B cell (primary cell): ENCODE measurements at regions not wholly inside any gene's neighbourhood (a gene's known extent, or its start where the extent isn't known, plus 50 kb on each side); places are given as distances from the start of the nearest gene placed in this dataset.

Experiments used
- ATAC-seq: fragments of 200-7000 bp; cut with Tn5 transposase; one replicate; pipeline ENCODE4 v1.10.0; 2021; ENCODE audit warnings: low read depth, mild to moderate bottlenecking, moderate number of reproducible peaks, moderate library complexity
- CTCF ChIA-PET: fragments of 350-600 bp; sonication (Branson Sonifier 250); formaldehyde crosslinking; loops from one replicate; lab custom pipeline; 2021; ENCODE audit warnings: antibody characterized with exemption, inconsistent platforms; lab: Charles Lee
- POLR2A ChIA-PET: fragments of 350-600 bp; sonication (Branson Sonifier 250); formaldehyde crosslinking; loops from one replicate; lab custom pipeline; 2021; ENCODE audit warnings: antibody characterized with exemption; lab: Charles Lee
- DNase-seq: peaks from one replicate; pipeline ENCODE4 v3.0.0; 2013
- H2AFZ ChIP-seq: 2 replicates; pipeline ENCODE4 v1.6.1; 2012; ENCODE audit warnings: mild to moderate bottlenecking, low read depth, low read length; ENCODE audit not compliant: insufficient read depth, poor library complexity, severe bottlenecking
- H3K27ac ChIP-seq, 2 donors: 1 replicate in 1 of 2; 2 replicates in 1 of 2; pipeline ENCODE4 v1.5.1; 2012 to 2013; ENCODE audit warnings: low read length in 2 of 2, mild to moderate bottlenecking in 2 of 2, moderate library complexity in 1 of 2
- H3K27me3 ChIP-seq, 4 experiments: fragments of 200-600 bp in 1 of 4; sonication (generic) in 1 of 4; replicated peaks in 1 of 4; 1 replicate in 2 of 4; 2 replicates in 2 of 4; pipeline versions ENCODE4 v1.6.1 to v1.7.0; 2013 to 2016; ENCODE audit warnings: low read length in 3 of 4, mild to moderate bottlenecking in 2 of 4, mixed read lengths in 1 of 4, moderate library complexity in 1 of 4; ENCODE audit not compliant: insufficient read depth in 4 of 4, control insufficient read depth in 3 of 4; ENCODE audit errors: control extremely low read depth in 1 of 4
- H3K36me3 ChIP-seq, 2 experiments: replicated peaks in 1 of 2; 1 replicate in 1 of 2; 2 replicates in 1 of 2; pipeline versions ENCODE4 v1.6.1 to v1.7.1; 2013; ENCODE audit warnings: low read length in 1 of 2; ENCODE audit not compliant: insufficient read depth in 2 of 2, control insufficient read depth in 1 of 2; ENCODE audit errors: control extremely low read depth in 1 of 2, extremely low read depth in 1 of 2
- H3K4me1 ChIP-seq, 2 donors: fragments of 200-600 bp in 1 of 2; sonication (generic) in 1 of 2; 1 replicate in 1 of 2; 2 replicates in 1 of 2; pipeline versions ENCODE4 v1.5.1 to v1.6.1; 2013 to 2017; ENCODE audit warnings: low read length in 2 of 2; ENCODE audit not compliant: control insufficient read depth in 2 of 2, insufficient read depth in 2 of 2
- H3K4me2 ChIP-seq: replicated peaks from 2 replicates; pipeline ENCODE3; 2012; ENCODE audit warnings: mild to moderate bottlenecking, low read depth, low read length; ENCODE audit not compliant: poor library complexity, severe bottlenecking
- H3K4me3 ChIP-seq, 5 experiments: fragments of 200-600 bp in 1 of 5; sonication (generic) in 1 of 5; 1 replicate in 3 of 5; 2 replicates in 2 of 5; pipeline versions ENCODE4 v1.5.1 to v1.7.0; 2011 to 2016; ENCODE audit warnings: low read length in 4 of 5, mild to moderate bottlenecking in 4 of 5, low read depth in 2 of 5, control low read depth in 1 of 5, moderate library complexity in 1 of 5; ENCODE audit not compliant: insufficient read depth in 1 of 5; ENCODE audit errors: control extremely low read depth in 1 of 5, extremely low read depth in 1 of 5
- H3K79me2 ChIP-seq: fragments of 200-600 bp; sonication (generic); one replicate; pipeline ENCODE4 v1.6.0; 2016; ENCODE audit warnings: low read length; ENCODE audit not compliant: control insufficient read depth, insufficient read depth
- H3K9ac ChIP-seq: fragments of 200-600 bp; sonication (generic); 2 replicates; pipeline ENCODE4 v1.6.1; 2017; ENCODE audit warnings: mild to moderate bottlenecking, low read length, moderate library complexity
- H3K9me3 ChIP-seq, 3 donors: one replicate each; pipeline versions ENCODE4 v1.6.1 to v1.7.1; 2013; ENCODE audit warnings: low read length in 2 of 3; ENCODE audit not compliant: control insufficient read depth in 2 of 3, insufficient read depth in 1 of 3; ENCODE audit errors: control extremely low read depth in 1 of 3
- H4K20me1 ChIP-seq: 2 replicates; pipeline ENCODE4 v1.6.0; 2012; ENCODE audit warnings: mild to moderate bottlenecking, low read length; ENCODE audit not compliant: insufficient read depth, control insufficient read depth, poor library complexity, severe bottlenecking
- H3K27ac Mint-ChIP-seq: one replicate; pipeline ENCODE4 v1.8.0; 2021; ENCODE audit warnings: mixed read lengths
- H3K27me3 Mint-ChIP-seq: one replicate; pipeline ENCODE4 v1.8.0; 2021; ENCODE audit warnings: mixed read lengths
- H3K4me1 Mint-ChIP-seq: one replicate; pipeline ENCODE4 v1.8.0; 2021; ENCODE audit warnings: mixed read lengths
- H3K4me3 Mint-ChIP-seq: one replicate; pipeline ENCODE4 v1.8.0; 2021; ENCODE audit warnings: mixed read lengths
- H3K9me3 Mint-ChIP-seq: one replicate; pipeline ENCODE4 v1.8.0; 2022; ENCODE audit warnings: mixed read lengths; ENCODE audit not compliant: insufficient read depth
- CTCF ChIP-seq: fragments of 200-600 bp; IDR thresholded peaks from one replicate; pipeline ENCODE4 v1.8.0; 2022; ENCODE audit warnings: antibody characterized with exemption, mild to moderate bottlenecking
- EZH2 ChIP-seq: IDR thresholded peaks from 2 replicates; pipeline ENCODE4 v1.6.1; 2012; ENCODE audit warnings: borderline replicate concordance, low read depth, mild to moderate bottlenecking, moderate library complexity, low read length; ENCODE audit not compliant: insufficient read depth, poor library complexity, severe bottlenecking
- WGBS: methylation state at CpG from one replicate; pipeline ENCODE4 v1.1.5; 2013; ENCODE audit warnings: missing lambda C conversion rate; ENCODE audit not compliant: insufficient coverage; 5-methylcytosine and 5-hydroxymethylcytosine counted together
- intact Hi-C: fragments of 100-400 bp; cut with micrococcal nuclease; formaldehyde crosslinking; loops from one replicate; pipeline ENCODE4 v1.10.0; 2022

DNA sequence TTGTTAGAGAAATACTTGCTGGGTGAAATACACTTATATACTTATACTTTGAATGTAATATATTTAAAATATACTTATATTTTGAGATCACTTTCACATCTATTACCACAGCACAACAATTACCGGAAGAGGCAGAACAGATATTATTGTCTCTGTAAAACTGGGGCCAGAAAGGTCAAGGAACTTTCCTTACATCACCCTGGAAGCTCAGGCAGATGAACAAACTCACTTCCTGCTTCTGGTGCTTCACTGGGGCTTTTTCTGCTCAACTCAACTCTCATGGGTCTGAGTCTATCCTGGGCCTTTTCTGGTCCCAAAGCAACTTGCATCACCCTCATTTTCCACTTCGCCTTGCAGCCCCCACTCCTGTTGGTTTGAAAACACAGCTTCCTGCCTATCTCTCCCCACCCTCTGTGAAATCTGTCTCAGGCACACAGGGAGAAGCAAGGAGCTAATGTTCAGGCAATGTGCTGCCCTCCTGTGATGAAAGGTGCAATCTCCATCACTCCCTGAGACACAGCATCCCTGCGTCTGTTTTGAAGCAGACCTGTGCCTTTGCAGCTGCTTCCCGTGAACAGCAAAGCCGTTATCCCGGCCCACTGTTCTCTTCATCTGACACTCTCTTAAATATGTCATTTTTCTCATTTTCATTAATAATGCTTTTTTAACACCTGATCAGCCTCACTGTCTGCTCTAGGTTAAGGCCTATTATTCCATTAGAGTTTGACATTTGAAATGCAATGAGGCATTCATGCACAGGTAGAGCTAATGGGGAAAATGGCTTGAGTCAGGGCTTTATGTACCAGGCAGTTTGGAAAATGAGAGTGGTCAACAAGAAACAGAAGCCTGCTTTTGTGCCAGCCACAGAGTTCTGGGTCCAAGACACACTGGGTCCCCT lies 251.9 kb upstream of the CHAC2 start:
- H3K4me3 ChIP-seq = no peak overlapping the region
- intact Hi-C loops = no loop called here
- no peak overlapping the region for H2AFZ ChIP-seq
- no peaks in the 10 kb centered on the region for H4K20me1 ChIP-seq
- H3K36me3 ChIP-seq = no peaks in the 10 kb centered on the region
- no peaks in the 10 kb centered on the region for H3K4me1 ChIP-seq
- ATAC-seq (no peak), DNase-seq (no peak)
- H3K79me2 ChIP-seq = no peaks in the 10 kb centered on the region
- H3K27me3 ChIP-seq = no peaks in the 10 kb centered on the region
- Mint-ChIP-seq H3K4me1 (peaks cover 6% of the 10 kb centered on the region), H3K4me3 (no peak overlapping the region), H3K27me3 (peaks cover 4% of the 10 kb centered on the region), H3K27ac (no peak overlapping the region), H3K9me3 (no peaks in the 10 kb centered on the region)
- H3K9me3 ChIP-seq = no peaks in the 10 kb centered on the region
- POLR2A ChIA-PET = no interaction called here
- no peak overlapping the region for H3K9ac ChIP-seq
- TF ChIP-seq EZH2 (no peak), CTCF (no peak)
- no peak overlapping the region for H3K4me2 ChIP-seq
- CTCF ChIA-PET = no interaction called here
- no peak overlapping the region for H3K27ac ChIP-seq
- WGBS = 79% methylated on average over 5 of the region's 6 CpGs

DNA sequence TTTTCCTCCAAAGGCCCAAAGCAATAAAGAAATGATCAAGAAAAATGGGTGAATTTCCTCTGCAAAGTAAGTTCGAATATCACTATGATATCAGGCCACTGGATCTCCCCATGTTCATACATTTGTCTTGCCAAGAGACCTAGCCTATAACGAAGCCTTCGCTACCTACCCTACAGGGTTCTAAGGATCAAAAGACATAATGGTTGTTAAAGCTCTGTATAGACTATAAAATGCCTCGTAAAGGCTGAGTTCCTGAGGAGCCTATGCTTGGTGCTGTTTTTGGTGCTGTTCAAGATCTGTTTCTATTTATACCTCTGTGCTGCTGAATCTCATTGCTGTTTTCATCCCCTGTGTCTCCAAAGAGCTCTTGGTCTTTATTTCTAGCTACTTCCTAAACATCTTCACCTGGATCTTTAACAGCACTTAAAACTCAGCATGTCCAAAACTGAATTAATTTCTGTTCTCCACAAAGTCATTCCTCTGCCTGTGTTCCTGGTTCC lies 254.4 kb upstream of the CHAC2 start:
- no CpG with 5 or more reads among the region's 4 CpGs for WGBS
- Histone ChIP-seq H4K20me1 (no peaks in the 10 kb centered on the region), H3K4me1 (no peaks in the 10 kb centered on the region), H3K27me3 (no peaks in the 10 kb centered on the region), H3K36me3 (no peaks in the 10 kb centered on the region), H3K4me3 (no peak overlapping the region), H3K79me2 (no peaks in the 10 kb centered on the region), H3K9me3 (no peaks in the 10 kb centered on the region), H2AFZ (no peak overlapping the region), H3K4me2 (no peak overlapping the region), H3K27ac (no peak overlapping the region), H3K9ac (no peak overlapping the region)
- ChIA-PET POLR2A (no interaction called here), CTCF (no interaction called here)
- ATAC-seq (no peak), DNase-seq (no peak)
- Mint-ChIP-seq H3K27me3 (peaks cover 8% of the 10 kb centered on the region), H3K27ac (no peak overlapping the region), H3K4me3 (no peak overlapping the region), H3K9me3 (no peaks in the 10 kb centered on the region), H3K4me1 (peaks cover 6% of the 10 kb centered on the region)
- no peak for TF ChIP-seq EZH2
- no peak for TF ChIP-seq CTCF
- intact Hi-C loops = no loop called here
